CD4-positive, alpha-beta T cell treated with Interleukin-4 for 4 hours (primary cell): ENCODE measurements at regions not wholly inside any gene's neighbourhood (a gene's known extent, or its start where the extent isn't known, plus 50 kb on each side); places are given as distances from the start of the nearest gene placed in this dataset.

Experiments used
- DNase-seq: peaks from one replicate; pipeline ENCODE4 v3.0.0-alpha.2; 2020

GRCh38 chr13:74706801-74707200 lies 572.6 kb upstream of the KLF12 start:
- DNase-seq: no peak

- no peak for DNase-seq
Measured at GRCh38 chr13:74705438-74705837, 571.2 kb upstream of the KLF12 start.

GRCh38 chr13:74703855-74704387 lies 569.7 kb upstream of the KLF12 start:
- no peak for DNase-seq

GRCh38 chr13:74696148-74696922 lies 562.1 kb upstream of the KLF12 start:
- no peak for DNase-seq

- DNase-seq: no peak
Measured at GRCh38 chr13:74695021-74695800, 561.0 kb upstream of the KLF12 start.

- no peak for DNase-seq
Measured at GRCh38 chr13:74687442-74688182, 553.4 kb upstream of the KLF12 start.

- DNase-seq: no peak
Measured at GRCh38 chr13:74683411-74683810, 549.2 kb upstream of the KLF12 start.

- DNase-seq: no peak
Measured at GRCh38 chr13:74682746-74683145, 548.5 kb upstream of the KLF12 start.

GRCh38 chr13:74681891-74682290 lies 547.7 kb upstream of the KLF12 start:
- no peak for DNase-seq

GRCh38 chr13:74678308-74678965 lies 544.2 kb upstream of the KLF12 start:
- no peak for DNase-seq

- no peak for DNase-seq
Measured at GRCh38 chr13:74675972-74676371, 541.8 kb upstream of the KLF12 start.

GRCh38 chr13:74675182-74675581 lies 541.0 kb upstream of the KLF12 start:
- no peak for DNase-seq

- no peak for DNase-seq
Measured at GRCh38 chr13:74674720-74675119, 540.5 kb upstream of the KLF12 start.

- no peak for DNase-seq
Measured at GRCh38 chr13:74669149-74669548, 534.9 kb upstream of the KLF12 start.

- no peak for DNase-seq
Measured at GRCh38 chr13:74667656-74668203, 533.5 kb upstream of the KLF12 start.

GRCh38 chr13:74662905-74663304 lies 528.7 kb upstream of the KLF12 start:
- no peak for DNase-seq

GRCh38 chr13:74661851-74662250 lies 527.6 kb upstream of the KLF12 start:
- no peak for DNase-seq

GRCh38 chr13:74657765-74658164 lies 523.6 kb upstream of the KLF12 start:
- no peak for DNase-seq

GRCh38 chr13:74651121-74651520 lies 516.9 kb upstream of the KLF12 start:
- no peak for DNase-seq

GRCh38 chr13:74647991-74648390 lies 513.8 kb upstream of the KLF12 start:
- no peak for DNase-seq

- no peak for DNase-seq
Measured at GRCh38 chr13:74647211-74647610, 513.0 kb upstream of the KLF12 start.

GRCh38 chr13:74646091-74646490 lies 511.9 kb upstream of the KLF12 start:
- no peak for DNase-seq

GRCh38 chr13:74645586-74645985 lies 511.4 kb upstream of the KLF12 start:
- no peak for DNase-seq
